Activated CD4-positive, CD25-positive, alpha-beta regulatory T cell treated with anti-CD3 and anti-CD28 coated beads, Interleukin-2, amount 50 U/mL, for 72 hours (primary cell): ENCODE measurements at regions not wholly inside any gene's neighbourhood (a gene's known extent, or its start where the extent isn't known, plus 50 kb on each side); places are given as distances from the start of the nearest gene placed in this dataset.

Experiments used
- DNase-seq: peaks from one replicate; pipeline ENCODE4 v3.0.0; 2021

- DNase-seq: no peak
These were observed 128.1 kb upstream of the BOD1 start for GRCh38 chr5:173744551-173744950.

DNA sequence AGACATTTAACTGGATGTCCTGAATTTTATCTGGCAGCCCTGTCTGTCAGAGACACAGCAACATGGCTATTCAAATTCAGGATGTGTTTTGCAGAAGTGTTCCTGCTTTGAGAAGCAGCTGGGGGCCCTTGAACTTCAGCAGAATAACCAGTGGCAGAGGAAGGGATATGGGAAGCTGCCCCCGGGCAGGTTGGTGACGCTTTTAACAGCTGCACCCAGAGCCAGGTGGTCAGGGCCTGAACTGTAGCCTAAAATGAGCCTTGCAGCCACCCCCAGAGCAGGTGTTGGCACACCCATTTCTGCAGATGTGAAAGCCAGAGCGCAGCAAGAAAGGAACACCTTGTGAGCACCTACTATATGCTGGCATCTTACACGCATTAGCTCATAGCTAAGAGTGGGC is 128.7 kb upstream of the BOD1 start:
- DNase-seq: no peak

DNA sequence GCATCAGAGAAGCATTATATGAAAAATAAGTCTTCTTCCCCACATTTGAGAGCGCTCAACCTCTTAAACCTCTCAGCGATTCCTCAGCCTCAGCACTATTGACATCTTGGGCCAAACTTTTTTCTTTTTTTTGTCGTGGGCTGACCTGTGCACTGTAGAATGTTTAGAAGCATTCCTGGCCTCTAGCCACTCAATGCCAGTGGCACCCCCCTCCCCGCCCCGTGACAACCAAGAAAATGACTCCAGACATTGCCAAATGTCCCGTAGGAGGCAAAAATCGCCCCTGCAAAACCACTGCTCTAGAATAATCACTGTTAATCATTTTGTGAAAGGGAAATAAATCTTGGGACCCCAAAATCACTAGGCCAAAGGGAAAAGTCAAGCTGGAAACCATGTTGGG is 129.1 kb upstream of the BOD1 start:
- no peak for DNase-seq

GRCh38 chr5:173746047-173746646 is 129.7 kb upstream of the BOD1 start:
- DNase-seq: no peak

DNA sequence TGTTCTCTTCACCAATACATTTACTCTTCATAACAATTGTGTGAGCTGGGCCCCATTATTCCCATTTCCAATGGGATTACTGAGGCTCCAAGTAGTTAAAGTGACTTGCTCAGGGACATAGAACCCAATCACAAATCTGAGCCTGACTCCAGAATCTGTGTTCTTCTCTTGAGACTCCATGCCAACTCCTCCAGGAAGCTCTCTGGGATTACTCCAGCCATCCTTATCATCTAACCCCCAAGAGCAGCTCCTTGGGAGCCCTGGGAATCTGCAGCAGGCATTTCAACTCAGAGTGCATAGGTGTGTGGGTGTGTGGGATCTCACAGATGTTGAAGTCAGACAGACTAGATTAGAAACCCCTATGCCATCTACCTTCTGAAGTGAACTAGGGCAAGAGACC is 131.4 kb upstream of the BOD1 start:
- DNase-seq: no peak

DNA sequence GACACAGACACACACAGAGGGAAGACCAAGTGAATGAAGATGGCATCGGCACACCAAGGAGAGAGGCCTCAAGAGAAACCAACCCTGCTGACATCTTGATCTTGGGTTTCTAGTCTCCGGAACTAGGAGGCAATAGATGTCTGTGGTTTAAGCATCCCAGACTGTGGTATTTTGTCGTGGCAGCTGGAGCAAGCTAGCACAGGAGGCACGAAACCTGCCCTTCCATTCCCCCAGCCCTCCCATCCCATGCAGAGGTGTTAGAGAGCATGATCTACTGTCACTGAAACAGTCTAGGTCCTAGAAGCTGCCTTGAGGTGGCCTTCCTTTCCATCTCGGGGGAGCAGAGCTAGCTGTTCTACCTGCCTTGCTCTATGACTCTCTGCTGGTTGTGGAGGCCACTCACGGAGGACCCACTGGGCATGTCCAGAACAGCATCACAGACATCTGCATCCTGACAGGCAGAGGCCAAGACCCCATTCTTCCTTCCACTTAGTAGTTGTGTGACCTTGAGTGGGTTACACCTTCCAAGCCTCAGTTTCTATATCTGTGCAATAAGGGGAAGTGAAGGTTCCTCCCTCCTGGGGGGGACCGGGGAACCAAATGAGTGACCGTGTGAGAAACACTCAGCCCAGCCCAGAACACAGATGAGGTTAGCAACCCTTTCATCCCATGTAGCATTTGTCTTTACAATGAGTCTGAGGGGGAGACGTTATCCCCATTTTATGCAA is 134.3 kb upstream of the BOD1 start:
- no peak for DNase-seq

DNA sequence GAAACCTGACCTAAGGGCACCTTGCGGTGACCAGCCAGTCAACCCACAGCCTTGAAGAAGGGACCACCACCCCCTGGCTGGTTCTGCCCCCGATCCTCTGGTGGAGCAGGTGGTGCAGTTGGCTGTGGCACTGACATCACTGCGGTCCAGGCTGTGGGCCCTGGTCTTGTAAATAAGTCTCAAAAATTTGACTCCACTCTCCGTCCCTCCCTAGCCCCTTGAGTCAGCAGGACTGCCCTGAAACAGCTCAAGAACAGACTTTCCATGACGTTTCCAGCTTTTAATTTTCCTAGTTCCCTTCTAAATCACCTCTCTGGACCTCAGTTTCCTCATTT is 134.8 kb upstream of the BOD1 start:
- DNase-seq: no peak

GRCh38 chr5:173752653-173753052 is 135.5 kb upstream of the CPEB4 start:
- no peak for DNase-seq

DNA sequence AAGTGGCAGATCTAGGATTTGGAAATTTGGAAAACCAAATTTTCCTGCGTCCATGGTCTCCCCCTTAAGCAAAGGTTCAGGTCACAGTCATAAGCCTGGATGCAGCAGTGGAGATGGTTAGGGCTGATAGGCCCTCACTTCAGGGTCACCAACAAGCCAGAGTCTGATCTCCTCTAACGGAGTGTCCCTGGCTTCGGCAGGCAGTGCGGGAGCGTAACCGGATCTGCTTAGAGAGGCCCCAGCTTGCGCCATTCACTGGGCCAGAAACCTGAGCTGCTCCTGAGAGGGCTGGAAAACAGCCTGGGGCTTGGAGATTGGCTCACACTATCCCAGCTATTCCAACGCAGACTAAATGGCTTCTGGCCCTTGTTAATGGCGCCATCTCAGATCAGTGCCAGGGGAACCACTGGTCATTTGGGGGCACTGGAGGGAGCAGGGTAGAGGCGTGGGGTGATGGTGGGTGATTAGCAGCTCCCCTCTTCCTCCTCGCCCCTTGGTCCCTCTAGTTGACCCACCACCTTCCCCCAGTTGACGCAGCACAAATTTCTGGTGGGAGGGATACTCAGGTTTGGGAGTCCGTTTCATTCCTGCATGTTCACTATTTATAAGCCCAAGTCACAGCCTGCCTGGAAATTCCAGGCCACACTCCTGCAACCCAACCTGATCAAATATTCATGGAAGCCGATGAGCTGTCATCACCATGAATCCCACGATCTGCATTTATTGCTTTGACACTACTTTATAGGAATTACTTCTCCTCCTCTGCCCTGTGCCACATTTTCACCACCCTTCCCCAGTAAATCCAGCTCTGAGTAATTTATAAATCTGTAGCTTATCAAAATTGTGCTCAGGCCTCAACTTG is 134.6 kb upstream of the CPEB4 start:
- no peak for DNase-seq

- no peak for DNase-seq
These were observed 132.8 kb upstream of the CPEB4 start for GRCh38 chr5:173755319-173755718.

- DNase-seq: no peak
These were observed 130.5 kb upstream of the CPEB4 start for GRCh38 chr5:173757403-173758209.

DNA sequence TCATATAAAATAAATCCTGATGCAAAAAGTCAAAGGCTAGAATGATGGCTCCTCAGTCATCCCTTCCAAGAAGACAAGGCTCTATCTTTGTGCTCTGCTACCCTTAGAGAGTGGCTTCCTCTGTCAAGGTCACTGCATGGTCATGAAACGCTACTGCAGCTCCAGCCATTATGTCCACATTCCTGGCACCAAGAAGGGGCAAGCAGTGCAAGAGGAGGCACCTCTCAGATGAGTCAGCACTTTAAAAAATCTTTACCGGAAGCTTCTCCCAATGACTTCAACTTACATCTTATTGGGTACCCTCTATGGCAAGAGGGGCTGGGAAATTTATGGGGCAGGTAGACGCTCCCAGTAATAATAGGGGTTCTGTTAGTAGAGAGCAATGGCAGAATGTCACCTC is 129.5 kb upstream of the CPEB4 start:
- no peak for DNase-seq

GRCh38 chr5:173759691-173760090 is 128.5 kb upstream of the CPEB4 start:
- DNase-seq: no peak

- no peak for DNase-seq
These were observed 127.5 kb upstream of the CPEB4 start for GRCh38 chr5:173760461-173761177.

DNA sequence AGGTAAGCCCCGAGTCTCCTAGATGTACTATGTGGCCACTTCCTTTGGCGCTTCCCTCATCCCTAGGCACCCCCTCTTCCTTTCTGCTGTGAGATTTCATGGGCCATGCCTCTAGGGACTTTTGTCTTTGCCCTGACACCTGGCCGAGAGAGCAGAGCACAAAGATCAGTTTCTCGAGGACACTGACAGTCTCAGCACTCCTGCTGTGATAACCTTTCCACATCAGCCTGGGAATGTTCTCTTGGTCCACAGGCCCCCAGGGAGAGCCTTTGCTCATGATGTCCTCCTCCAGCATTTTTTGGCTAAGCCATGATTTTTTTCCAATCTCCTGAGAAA is 127.0 kb upstream of the CPEB4 start:
- DNase-seq: no peak

- no peak for DNase-seq
These were observed 126.1 kb upstream of the CPEB4 start for GRCh38 chr5:173762045-173762444.

DNA sequence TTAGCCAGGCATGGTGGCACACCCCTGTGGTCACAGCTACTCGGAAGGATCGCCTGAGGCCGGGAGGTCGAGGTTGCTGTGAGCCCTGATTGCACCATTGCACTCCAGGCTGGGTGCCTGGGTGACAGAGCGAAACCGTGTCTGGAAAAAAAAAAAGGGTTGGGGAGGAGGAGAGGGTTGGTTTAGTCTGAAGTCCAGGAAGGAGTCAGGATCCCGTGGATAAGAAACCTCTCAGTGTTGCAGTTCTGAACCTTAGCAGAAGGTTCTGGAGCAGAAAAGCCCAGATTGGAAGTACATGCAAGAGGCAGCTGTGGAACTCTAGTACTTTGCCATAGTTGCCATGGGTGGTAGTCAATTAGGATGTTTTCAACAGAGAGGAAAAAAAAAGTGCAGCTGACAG is 125.2 kb upstream of the CPEB4 start:
- no peak for DNase-seq

DNA sequence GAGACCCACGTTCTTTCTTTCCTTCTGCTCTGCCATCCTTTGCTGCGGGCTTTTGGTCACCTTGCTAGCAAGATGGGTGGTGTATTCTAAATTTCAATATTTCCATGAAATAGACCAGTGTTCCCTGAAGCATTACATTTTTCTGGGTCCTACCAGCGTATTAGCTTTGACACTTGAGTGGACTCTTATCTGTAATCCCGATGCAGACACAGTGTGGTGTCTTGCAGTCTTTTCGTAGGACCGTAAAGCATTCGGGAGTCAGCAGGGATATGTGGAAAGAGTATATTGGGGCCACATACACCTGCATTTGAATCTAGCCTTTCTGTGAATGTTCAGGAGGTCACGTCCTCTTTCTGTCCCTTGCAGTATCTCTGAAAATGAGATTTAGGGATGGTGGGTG is 124.7 kb upstream of the CPEB4 start:
- no peak for DNase-seq

DNA sequence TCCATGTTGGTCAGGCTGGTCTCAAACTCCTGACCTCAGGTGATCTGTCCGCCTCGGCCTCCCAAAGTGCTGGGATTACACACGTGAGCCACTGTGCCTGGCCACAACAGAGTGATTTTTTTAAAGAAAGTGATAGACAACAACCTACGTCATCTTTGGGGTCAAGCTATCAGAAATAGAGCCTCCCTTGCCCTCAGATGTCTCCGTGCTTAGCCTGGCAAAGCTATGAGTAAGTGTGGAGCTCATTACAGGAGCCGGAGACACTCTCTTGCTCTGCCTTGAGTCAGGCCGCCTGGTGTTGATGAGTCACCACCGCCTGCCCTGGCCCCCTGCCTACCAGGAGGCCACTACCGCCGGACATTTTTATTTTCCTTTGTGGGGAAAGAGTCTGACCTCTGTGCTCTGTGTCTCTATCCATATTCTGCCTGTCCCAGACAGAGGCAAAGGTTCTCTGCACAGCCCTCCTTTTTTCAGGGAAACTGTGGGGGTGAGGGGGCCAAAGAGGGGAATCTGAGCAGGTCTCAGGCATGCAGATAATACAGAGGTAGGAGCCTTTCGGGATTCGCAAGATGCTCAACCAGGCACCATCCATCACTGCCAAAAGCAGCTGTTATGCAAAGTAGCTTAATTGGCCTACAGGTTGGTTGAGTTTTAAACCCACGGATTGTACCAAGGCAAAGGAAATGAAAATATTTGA is 123.7 kb upstream of the CPEB4 start:
- DNase-seq: no peak

GRCh38 chr5:173765029-173765644 is 123.0 kb upstream of the CPEB4 start:
- no peak for DNase-seq

DNA sequence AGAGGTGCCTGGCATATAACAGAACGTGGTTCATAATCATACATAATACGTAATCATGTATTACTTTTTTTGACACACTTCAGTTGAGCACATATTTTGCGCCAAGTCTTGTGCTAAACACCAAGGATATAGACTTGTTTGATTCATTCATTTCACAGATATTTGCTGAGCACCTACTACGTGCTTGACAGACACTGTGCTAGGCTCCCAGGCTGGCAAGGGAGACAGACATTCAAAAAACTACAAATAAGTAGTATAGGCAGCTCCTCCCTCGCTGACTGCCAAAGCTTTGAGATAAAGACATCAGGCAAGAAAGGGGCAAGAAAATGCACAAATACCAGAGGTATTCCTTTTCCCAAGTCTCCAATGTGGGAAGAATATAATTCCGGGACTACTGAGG is 122.5 kb upstream of the CPEB4 start:
- no peak for DNase-seq
